ENCODE measurements at regions not wholly inside any gene's neighbourhood (a gene's known extent, or its start where the extent isn't known, plus 50 kb on each side); places are given as distances from the start of the nearest gene placed in this dataset.

- TF ChIP-seq TAF1 (IDR thresholded peaks at IDR 0.05; ENCODE audit: borderline replicate concordance, insufficient read depth, low read length) (no peak), REST (IDR thresholded peaks at IDR 0.05; ENCODE audit: insufficient read depth in 1 of 2, low read depth in 2 of 2, low read length in 2 of 2) (no peak), FOXP2 (optimal IDR thresholded peaks at IDR 0.05; ENCODE audit: borderline replicate concordance, extremely low read depth, extremely low read length, insufficient read depth) (no peak), POLR2AphosphoS5 (IDR thresholded peaks at IDR 0.05; ENCODE audit: low read depth, low read length) (no peak), SIN3A (IDR thresholded peaks at IDR 0.05; ENCODE audit: borderline replicate concordance, insufficient read depth, low read length) (no peak)
Measured at GRCh38 chr16:86986809-86987487, 330.2 kb downstream of the C16orf95 start.

GRCh38 chr16:86987746-86988670 is 329.2 kb downstream of the C16orf95 start:
- TF ChIP-seq POLR2AphosphoS5 (IDR thresholded peaks at IDR 0.05; ENCODE audit: low read depth, low read length) (no peak), TAF1 (IDR thresholded peaks at IDR 0.05; ENCODE audit: borderline replicate concordance, insufficient read depth, low read length) (no peak), REST (IDR thresholded peaks at IDR 0.05; ENCODE audit: insufficient read depth in 1 of 2, low read depth in 2 of 2, low read length in 2 of 2) (no peak), SIN3A (IDR thresholded peaks at IDR 0.05; ENCODE audit: borderline replicate concordance, insufficient read depth, low read length) (no peak), FOXP2 (optimal IDR thresholded peaks at IDR 0.05; ENCODE audit: borderline replicate concordance, extremely low read depth, extremely low read length, insufficient read depth) (no peak)

- no peak for TF ChIP-seq TAF1 (IDR thresholded peaks at IDR 0.05; ENCODE audit: borderline replicate concordance, insufficient read depth, low read length)
- no peak for TF ChIP-seq POLR2AphosphoS5 (IDR thresholded peaks at IDR 0.05; ENCODE audit: low read depth, low read length)
- no peak for TF ChIP-seq REST (IDR thresholded peaks at IDR 0.05; ENCODE audit: insufficient read depth in 1 of 2, low read depth in 2 of 2, low read length in 2 of 2)
Measured at GRCh38 chr16:86988920-86989696, 328.1 kb downstream of the C16orf95 start.

GRCh38 chr16:86990451-86990850 is 326.7 kb downstream of the C16orf95 start:
- TF ChIP-seq POLR2AphosphoS5 (IDR thresholded peaks at IDR 0.05; ENCODE audit: low read depth, low read length) (no peak), TAF1 (IDR thresholded peaks at IDR 0.05; ENCODE audit: borderline replicate concordance, insufficient read depth, low read length) (no peak), SIN3A (IDR thresholded peaks at IDR 0.05; ENCODE audit: borderline replicate concordance, insufficient read depth, low read length) (no peak), REST (IDR thresholded peaks at IDR 0.05; ENCODE audit: insufficient read depth in 1 of 2, low read depth in 2 of 2, low read length in 2 of 2) (no peak), FOXP2 (optimal IDR thresholded peaks at IDR 0.05; ENCODE audit: borderline replicate concordance, extremely low read depth, extremely low read length, insufficient read depth) (no peak)
